Endothelial cell of umbilical vein (primary cell): ENCODE measurements at regions not wholly inside any gene's neighbourhood (a gene's known extent, or its start where the extent isn't known, plus 50 kb on each side); places are given as distances from the start of the nearest gene placed in this dataset.

ENCODE experiments used
- CTCF ChIP-seq, 2 donors: IDR thresholded peaks; 1 replicate in 1 of 2; 2 replicates in 1 of 2; pipeline ENCODE4 v1.5.1; 2011; ENCODE audit warnings: low read length in 2 of 2, mild to moderate bottlenecking in 2 of 2, moderate library complexity in 2 of 2, control low read depth in 1 of 2, inconsistent platforms in 1 of 2, low read depth in 1 of 2; ENCODE audit not compliant: insufficient read depth in 1 of 2; ENCODE audit errors: extremely low read depth in 1 of 2
- EZH2 ChIP-seq: IDR thresholded peaks from 2 replicates; pipeline ENCODE4 v1.6.1; 2012; ENCODE audit warnings: borderline replicate concordance, low read depth, mild to moderate bottlenecking, moderate library complexity, low read length, inconsistent platforms; ENCODE audit not compliant: severe bottlenecking
- GATA2 ChIP-seq: IDR thresholded peaks from 2 replicates; pipeline ENCODE4 v1.7.0; 2011; ENCODE audit warnings: low read depth, mild to moderate bottlenecking, moderate library complexity, mixed read lengths, low read length; ENCODE audit not compliant: insufficient read length, insufficient read depth
- JUN ChIP-seq: IDR thresholded peaks from 2 replicates; pipeline ENCODE4 v1.6.1; 2011; ENCODE audit warnings: borderline replicate concordance, low read depth; ENCODE audit not compliant: insufficient read length, insufficient read depth
- MAX ChIP-seq: IDR thresholded peaks from 2 replicates; pipeline ENCODE4 v1.6.1; 2011; ENCODE audit not compliant: insufficient read depth, insufficient read length
- MYC ChIP-seq: IDR thresholded peaks from one replicate; pipeline ENCODE4 v1.6.1; 2011; ENCODE audit warnings: mild to moderate bottlenecking, low read depth, low read length
- POLR2A ChIP-seq: IDR thresholded peaks from 2 replicates; pipeline ENCODE4 v1.6.1; 2012; ENCODE audit warnings: low read depth, mild to moderate bottlenecking, control low read depth, low read length
- POLR2AphosphoS5 ChIP-seq: IDR thresholded peaks from 2 replicates; pipeline ENCODE4 v1.6.1; 2012; ENCODE audit warnings: low read depth, mild to moderate bottlenecking, control low read depth, low read length, moderate library complexity; ENCODE audit not compliant: insufficient read depth

DNA sequence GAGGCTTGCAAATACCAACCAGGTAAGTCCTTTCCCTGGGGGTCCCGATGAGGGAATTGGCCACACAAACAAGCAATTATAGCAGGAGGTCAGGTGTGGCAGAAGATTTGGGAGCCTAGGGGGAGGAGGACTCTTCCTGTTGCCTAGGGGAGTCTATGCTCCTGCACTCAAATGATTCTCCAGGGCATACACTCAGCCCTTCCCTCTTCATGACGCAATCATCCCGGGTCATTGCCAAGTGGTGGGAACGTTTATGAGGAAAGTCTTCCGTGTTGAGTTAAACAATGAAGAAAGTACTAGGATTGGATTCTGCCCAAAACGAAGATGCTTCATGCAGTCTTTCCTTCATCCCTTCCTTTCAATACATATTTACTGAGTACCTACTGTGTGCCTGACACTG lies 186.5 kb upstream of the TSHZ2 start:
- TF ChIP-seq MYC (no peak), CTCF (IDR thresholded peaks at IDR 0.05; ENCODE audit: extremely low read depth in 1 of 2, insufficient read depth in 1 of 2, low read depth in 1 of 2, low read length in 2 of 2) (no peak), POLR2AphosphoS5 (no peak), POLR2A (no peak), GATA2 (no peak), MAX (no peak), EZH2 (no peak), JUN (no peak)
